HEK293 (cell line): ENCODE measurements at regions not wholly inside any gene's neighbourhood (a gene's known extent, or its start where the extent isn't known, plus 50 kb on each side); places are given as distances from the start of the nearest gene placed in this dataset.

ENCODE experiments used
- CTCF ChIA-PET: fragments of 350-600 bp; formaldehyde crosslinking; extraction: SDS; loops from one replicate; lab custom pipeline; 2021; ENCODE audit warnings: antibody characterized with exemption; lab: Yijun Ruan, JAX
- POLR2A ChIA-PET: fragments of 300-600 bp; formaldehyde crosslinking; extraction: SDS; loops from one replicate; lab custom pipeline; 2020; ENCODE audit warnings: antibody characterized with exemption, inconsistent platforms; lab: Yijun Ruan, JAX
- H3K27ac ChIP-seq: fragments of 200-500 bp; sonication (Bioruptor generic); 2 replicates; pipeline ENCODE4 v1.5.1; 2014; ENCODE audit warnings: low read depth, low read length, control low read depth, inconsistent platforms; ENCODE audit errors: extremely low read depth
- H3K36me3 ChIP-seq, 2 experiments: fragments of 200-500 bp in 1 of 2; sonication (Bioruptor generic) in 1 of 2; 1 replicate in 1 of 2; 2 replicates in 1 of 2; pipeline ENCODE4 v1.5.1; 2014 to 2017; ENCODE audit warnings: inconsistent platforms in 2 of 2, low read length in 2 of 2; ENCODE audit not compliant: control insufficient read depth in 2 of 2, insufficient read depth in 1 of 2
- H3K4me1 ChIP-seq: fragments of 200-500 bp; sonication (Bioruptor generic); 2 replicates; pipeline ENCODE4 v1.5.1; 2014; ENCODE audit warnings: mild to moderate bottlenecking, low read length, inconsistent platforms; ENCODE audit not compliant: control insufficient read depth, insufficient read depth
- H3K4me3 ChIP-seq: 2 replicates; pipeline ENCODE4 v1.5.1; 2011; ENCODE audit warnings: low read depth, mild to moderate bottlenecking, control low read depth, low read length, moderate library complexity
- H3K9me3 ChIP-seq: fragments of 200-500 bp; sonication (Bioruptor generic); 2 replicates; pipeline ENCODE4 v1.5.1; 2014; ENCODE audit warnings: low read depth, low read length, inconsistent platforms; ENCODE audit not compliant: control insufficient read depth, insufficient read depth
- GLIS1 ChIP-seq: fragments of 450-650 bp; formaldehyde crosslinking; IDR thresholded peaks from 2 replicates; pipeline ENCODE4 v1.5.1; 2016; ENCODE audit warnings: missing biosample characterization, missing genetic modification characterization
- MEIS1 ChIP-seq: sonication (generic); formaldehyde crosslinking; IDR thresholded peaks from 2 replicates; pipeline ENCODE4 v1.8.1; 2022; ENCODE audit warnings: missing genetic modification reagents, mild to moderate bottlenecking, borderline replicate concordance
- ZBTB8A ChIP-seq: fragments of 450-650 bp; formaldehyde crosslinking; IDR thresholded peaks from 2 replicates; pipeline ENCODE4 v1.5.1; 2016; ENCODE audit warnings: missing biosample characterization, missing genetic modification characterization
- ZNF214 ChIP-seq: fragments of 450-650 bp; formaldehyde crosslinking; IDR thresholded peaks from 2 replicates; pipeline ENCODE4 v1.5.1; 2017; ENCODE audit warnings: missing biosample characterization, mild to moderate bottlenecking, missing genetic modification characterization, borderline replicate concordance
- ZNF24 ChIP-seq: fragments of 450-650 bp; formaldehyde crosslinking; IDR thresholded peaks from 2 replicates; pipeline ENCODE4 v1.5.1; 2016; ENCODE audit warnings: missing biosample characterization, missing genetic modification characterization
- ZNF292 ChIP-seq: fragments of 450-650 bp; formaldehyde crosslinking; IDR thresholded peaks from 2 replicates; pipeline ENCODE4 v1.5.1; 2016; ENCODE audit warnings: low read depth, missing biosample characterization, missing genetic modification characterization, borderline replicate concordance
- ZNF426 ChIP-seq: fragments of 450-650 bp; formaldehyde crosslinking; IDR thresholded peaks from 2 replicates; pipeline ENCODE4 v1.5.1; 2017; ENCODE audit warnings: missing biosample characterization, missing genetic modification characterization, mild to moderate bottlenecking, inconsistent platforms, moderate library complexity
- ZNF473 ChIP-seq: fragments of 450-650 bp; formaldehyde crosslinking; IDR thresholded peaks from 2 replicates; pipeline ENCODE4 v1.5.1; 2017; ENCODE audit warnings: missing biosample characterization, missing genetic modification characterization
- ZNF501 ChIP-seq: fragments of 450-650 bp; formaldehyde crosslinking; IDR thresholded peaks from 2 replicates; pipeline ENCODE4 v1.5.1; 2016; ENCODE audit warnings: missing biosample characterization, missing genetic modification characterization
- ZNF658 ChIP-seq: fragments of 450-650 bp; formaldehyde crosslinking; IDR thresholded peaks from 2 replicates; pipeline ENCODE4; 2016; ENCODE audit warnings: missing biosample characterization, missing genetic modification characterization
- ZNF660 ChIP-seq: fragments of 450-650 bp; IDR thresholded peaks from 2 replicates; pipeline ENCODE4 v1.5.1; 2018; ENCODE audit warnings: missing biosample characterization, mild to moderate bottlenecking, missing genetic modification characterization
- ZNF677 ChIP-seq: fragments of 450-650 bp; IDR thresholded peaks from 2 replicates; pipeline ENCODE4 v1.5.0; 2018; ENCODE audit warnings: missing biosample characterization, mild to moderate bottlenecking, missing genetic modification characterization, moderate library complexity
- ZNF837 ChIP-seq: fragments of 450-650 bp; formaldehyde crosslinking; IDR thresholded peaks from 2 replicates; pipeline ENCODE4 v1.5.1; 2016; ENCODE audit warnings: missing biosample characterization, missing genetic modification characterization
- TF ChIP-seq, protein P1 (sequence below): fragments of 450-650 bp; formaldehyde crosslinking; IDR thresholded peaks from 2 replicates; pipeline ENCODE4; 2016; ENCODE audit warnings: missing biosample characterization, missing genetic modification characterization
- TF ChIP-seq, protein P2 (sequence below): fragments of 450-650 bp; formaldehyde crosslinking; IDR thresholded peaks from 2 replicates; pipeline ENCODE4 v1.5.1; 2016; ENCODE audit warnings: missing biosample characterization, missing genetic modification characterization, low read depth
- TF ChIP-seq, protein P3 (sequence below): fragments of 450-650 bp; formaldehyde crosslinking; IDR thresholded peaks from 2 replicates; pipeline ENCODE4 v1.5.1; 2017; ENCODE audit warnings: missing biosample characterization, missing genetic modification characterization

DNA sequence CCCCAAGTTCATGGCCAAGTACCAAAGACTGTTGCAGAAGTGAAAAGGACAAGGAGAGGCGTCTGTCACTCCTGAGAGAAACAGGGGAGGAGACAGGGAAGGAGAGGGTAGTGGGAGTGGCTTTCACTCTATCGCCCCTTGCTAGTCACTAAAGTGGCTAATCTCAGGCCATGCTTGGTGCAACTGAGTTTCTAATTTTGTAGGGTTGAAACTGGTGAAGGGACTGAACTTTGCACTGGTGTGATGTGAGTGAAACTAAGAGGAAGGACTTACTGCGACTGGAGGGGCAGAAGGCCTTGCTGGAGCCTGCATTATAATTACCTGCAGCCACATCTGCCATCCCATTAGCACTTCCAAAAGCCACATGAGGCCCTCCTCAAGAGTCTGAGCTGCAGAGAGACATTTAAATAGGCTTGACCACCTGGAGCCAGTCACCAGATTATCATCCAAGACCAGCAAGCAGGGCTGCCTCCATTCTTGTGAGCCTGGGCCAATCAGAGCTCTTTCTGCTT is 107.2 kb upstream of the EEPD1 start (continued):
- TF ChIP-seq, protein P1, sequence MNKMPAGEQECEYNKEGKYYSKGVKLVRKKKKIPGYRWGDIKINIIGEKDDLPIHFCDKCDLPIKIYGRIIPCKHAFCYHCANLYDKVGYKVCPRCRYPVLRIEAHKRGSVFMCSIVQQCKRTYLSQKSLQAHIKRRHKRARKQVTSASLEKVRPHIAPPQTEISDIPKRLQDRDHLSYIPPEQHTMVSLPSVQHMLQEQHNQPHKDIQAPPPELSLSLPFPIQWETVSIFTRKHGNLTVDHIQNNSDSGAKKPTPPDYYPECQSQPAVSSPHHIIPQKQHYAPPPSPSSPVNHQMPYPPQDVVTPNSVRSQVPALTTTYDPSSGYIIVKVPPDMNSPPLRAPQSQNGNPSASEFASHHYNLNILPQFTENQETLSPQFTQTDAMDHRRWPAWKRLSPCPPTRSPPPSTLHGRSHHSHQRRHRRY (tag by site-specific recombination): no peak
- TF ChIP-seq ZNF677 (tag by site-specific recombination): no peak
- no peak for TF ChIP-seq ZNF837 (tag by site-specific recombination)
- no peak for TF ChIP-seq ZBTB8A (tag by site-specific recombination)
- TF ChIP-seq ZNF660: no peak
- TF ChIP-seq ZNF501: no peak
- TF ChIP-seq, protein P2, sequence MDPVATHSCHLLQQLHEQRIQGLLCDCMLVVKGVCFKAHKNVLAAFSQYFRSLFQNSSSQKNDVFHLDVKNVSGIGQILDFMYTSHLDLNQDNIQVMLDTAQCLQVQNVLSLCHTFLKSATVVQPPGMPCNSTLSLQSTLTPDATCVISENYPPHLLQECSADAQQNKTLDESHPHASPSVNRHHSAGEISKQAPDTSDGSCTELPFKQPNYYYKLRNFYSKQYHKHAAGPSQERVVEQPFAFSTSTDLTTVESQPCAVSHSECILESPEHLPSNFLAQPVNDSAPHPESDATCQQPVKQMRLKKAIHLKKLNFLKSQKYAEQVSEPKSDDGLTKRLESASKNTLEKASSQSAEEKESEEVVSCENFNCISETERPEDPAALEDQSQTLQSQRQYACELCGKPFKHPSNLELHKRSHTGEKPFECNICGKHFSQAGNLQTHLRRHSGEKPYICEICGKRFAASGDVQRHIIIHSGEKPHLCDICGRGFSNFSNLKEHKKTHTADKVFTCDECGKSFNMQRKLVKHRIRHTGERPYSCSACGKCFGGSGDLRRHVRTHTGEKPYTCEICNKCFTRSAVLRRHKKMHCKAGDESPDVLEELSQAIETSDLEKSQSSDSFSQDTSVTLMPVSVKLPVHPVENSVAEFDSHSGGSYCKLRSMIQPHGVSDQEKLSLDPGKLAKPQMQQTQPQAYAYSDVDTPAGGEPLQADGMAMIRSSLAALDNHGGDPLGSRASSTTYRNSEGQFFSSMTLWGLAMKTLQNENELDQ (tag by site-specific recombination): no peak
- TF ChIP-seq, protein P3, sequence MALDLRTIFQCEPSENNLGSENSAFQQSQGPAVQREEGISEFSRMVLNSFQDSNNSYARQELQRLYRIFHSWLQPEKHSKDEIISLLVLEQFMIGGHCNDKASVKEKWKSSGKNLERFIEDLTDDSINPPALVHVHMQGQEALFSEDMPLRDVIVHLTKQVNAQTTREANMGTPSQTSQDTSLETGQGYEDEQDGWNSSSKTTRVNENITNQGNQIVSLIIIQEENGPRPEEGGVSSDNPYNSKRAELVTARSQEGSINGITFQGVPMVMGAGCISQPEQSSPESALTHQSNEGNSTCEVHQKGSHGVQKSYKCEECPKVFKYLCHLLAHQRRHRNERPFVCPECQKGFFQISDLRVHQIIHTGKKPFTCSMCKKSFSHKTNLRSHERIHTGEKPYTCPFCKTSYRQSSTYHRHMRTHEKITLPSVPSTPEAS: no peak
- no peak for TF ChIP-seq ZNF658 (tag by site-specific recombination)

DNA sequence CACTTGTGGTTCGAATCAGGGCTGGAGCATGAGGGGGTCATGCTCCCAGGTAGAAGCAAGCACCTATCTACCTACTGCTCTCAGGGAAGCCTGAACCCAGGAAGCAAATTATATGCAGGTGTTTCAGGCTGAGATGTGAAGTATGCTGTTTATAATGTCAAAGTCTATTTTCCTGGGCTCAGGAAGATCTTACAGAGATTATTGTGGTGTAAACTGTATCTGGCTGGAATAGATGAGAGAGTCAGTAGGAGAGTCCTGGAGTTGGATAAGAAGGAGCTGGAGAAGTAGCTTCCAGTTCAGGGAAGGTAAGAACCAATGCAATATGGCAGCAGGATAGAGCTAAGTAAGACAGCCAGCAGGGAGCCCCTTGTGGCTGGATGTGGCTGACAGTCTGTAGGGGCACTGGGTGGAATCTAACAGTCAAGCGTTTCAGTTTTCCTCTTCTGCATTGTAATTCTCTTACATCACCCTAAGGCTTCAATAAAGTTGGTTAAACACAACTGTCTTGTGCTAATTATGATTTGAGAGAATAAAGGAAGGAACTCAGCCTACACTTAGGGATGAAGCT is 105.9 kb upstream of the EEPD1 start:
- Histone ChIP-seq H3K4me1 (peaks cover 10% of the 10 kb centered on the region), H3K4me3 (no peak overlapping the region), H3K9me3 (no peaks in the 10 kb centered on the region), H3K36me3 (no peaks in the 10 kb centered on the region), H3K27ac (no peak overlapping the region)
- POLR2A ChIA-PET: no interaction called here
- CTCF ChIA-PET: interaction anchor here (0.6 to 2.4 kb wide), 5 partner anchors 8 to 62 kb away, joined by 3 to 7 read pairs (median 4); no protein-coding TSS in a partner anchor
- TF ChIP-seq ZNF426 (tag by site-specific recombination) (no peak), ZNF214 (tag by site-specific recombination) (no peak), ZNF473 (tag by site-specific recombination) (no peak), ZNF24 (tag by site-specific recombination) (no peak)

DNA sequence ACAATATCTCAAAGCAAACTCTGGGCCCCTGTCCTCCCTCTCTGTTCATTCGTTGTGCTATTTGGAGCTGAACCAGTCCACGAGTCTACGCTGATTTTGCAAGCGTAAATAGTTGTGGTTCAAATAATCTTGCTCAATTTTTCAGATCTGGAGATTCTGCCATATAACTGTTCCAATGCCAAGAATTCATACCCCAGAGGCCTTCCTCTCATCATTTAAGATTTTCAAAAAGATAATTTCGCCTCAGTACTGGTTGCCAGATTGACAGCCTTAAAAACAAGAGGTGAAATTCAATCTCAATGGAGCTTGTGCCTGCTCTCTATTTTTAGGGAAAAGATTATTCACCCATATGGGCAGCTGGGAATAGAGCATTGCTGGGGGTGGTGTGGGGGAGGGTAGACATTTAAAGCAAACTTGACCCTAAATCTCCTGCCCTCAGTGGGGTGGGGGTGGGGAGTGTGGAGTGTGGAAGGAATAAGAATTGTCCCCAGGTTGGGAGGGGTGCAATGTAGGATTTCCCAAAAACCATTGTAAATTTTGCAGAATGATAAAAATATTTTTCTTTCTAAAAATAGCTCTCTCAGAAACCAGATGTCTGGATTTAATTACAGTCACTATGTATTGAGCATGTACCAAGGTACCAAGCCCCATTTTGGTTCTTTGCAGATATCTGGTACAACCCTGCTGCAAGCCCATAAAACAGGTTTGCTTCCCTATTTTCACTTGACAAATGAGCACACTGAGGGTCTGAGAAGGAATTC is 104.7 kb upstream of the EEPD1 start:
- CTCF ChIA-PET: interaction anchor here (1.1 to 2.4 kb wide), 2 partner anchors 8 to 12 kb away, joined by 3 to 7 read pairs; no protein-coding TSS in a partner anchor
- no peak overlapping the region for H3K27ac ChIP-seq

More for the DNA sequence above, 104.7 kb upstream of the EEPD1 start:
- POLR2A ChIA-PET: interaction anchor here (1.1 kb wide), 1 partner anchor 13 kb away, joined by 3 read pairs; no protein-coding TSS in a partner anchor
- peaks cover 10% of the 10 kb centered on the region for H3K4me1 ChIP-seq
- H3K4me3 ChIP-seq: no peak overlapping the region
- no peak for TF ChIP-seq MEIS1 (CRISPR knock-in tag)
- peak; percentile 56 for TF ChIP-seq GLIS1 (tag by site-specific recombination)
- no peak for TF ChIP-seq ZNF292
- no peaks in the 10 kb centered on the region for H3K9me3 ChIP-seq
- no peaks in the 10 kb centered on the region for H3K36me3 ChIP-seq
